WTC11 (cell line): ENCODE measurements at regions not wholly inside any gene's neighbourhood (a gene's known extent, or its start where the extent isn't known, plus 50 kb on each side); places are given as distances from the start of the nearest gene placed in this dataset.

Experiments used
- ATAC-seq: fragments of 200-7000 bp; cut with Tn5 transposase; 2 replicates; pipeline ENCODE4 v1.10.0; 2021; ENCODE audit warnings: mild to moderate bottlenecking, moderate library complexity
- CTCF ChIA-PET: fragments of 300-600 bp; sonication (Branson Sonifier 250); formaldehyde crosslinking; loops from one replicate; lab custom pipeline; 2021; ENCODE audit warnings: antibody characterized with exemption; lab: Charles Lee
- POLR2A ChIA-PET: fragments of 350-600 bp; sonication (Branson Sonifier 250); formaldehyde crosslinking; loops from one replicate; lab custom pipeline; 2021; ENCODE audit warnings: antibody characterized with exemption; lab: Charles Lee
- DNase-seq: peaks from one replicate; pipeline ENCODE4 v3.0.0; 2021; ENCODE audit warnings: low spot score
- H3K27ac Mint-ChIP-seq: 2 replicates; pipeline ENCODE4 v1.8.0; 2021; ENCODE audit warnings: mixed read lengths
- H3K27me3 Mint-ChIP-seq: 2 replicates; pipeline ENCODE4 v1.8.0; 2021; ENCODE audit warnings: low read depth, mild to moderate bottlenecking, moderate library complexity, mixed read lengths
- H3K36me3 Mint-ChIP-seq: 2 replicates; pipeline ENCODE4 v1.8.0; 2021; ENCODE audit warnings: mixed read lengths
- H3K4me1 Mint-ChIP-seq: 2 replicates; pipeline ENCODE4 v1.8.0; 2022; ENCODE audit warnings: mixed read lengths
- H3K4me3 Mint-ChIP-seq: 2 replicates; pipeline ENCODE4 v1.8.0; 2021; ENCODE audit warnings: mild to moderate bottlenecking, moderate library complexity, mixed read lengths
- H3K9me3 Mint-ChIP-seq: 2 replicates; pipeline ENCODE4 v1.8.0; 2021; ENCODE audit warnings: mixed read lengths
- CREM ChIP-seq: sonication (generic); formaldehyde crosslinking; IDR thresholded peaks from 2 replicates; pipeline ENCODE4 v1.8.1; 2022; ENCODE audit warnings: mild to moderate bottlenecking, missing genetic modification reagents, moderate library complexity
- ELF4 ChIP-seq: sonication (generic); formaldehyde crosslinking; IDR thresholded peaks from 2 replicates; pipeline ENCODE4 v1.8.1; 2022; ENCODE audit warnings: low read depth, mild to moderate bottlenecking, moderate library complexity, missing genetic modification reagents
- ESRRA ChIP-seq: sonication (generic); formaldehyde crosslinking; IDR thresholded peaks from 2 replicates; pipeline ENCODE4 v1.8.1; 2022; ENCODE audit warnings: mild to moderate bottlenecking, missing genetic modification reagents, borderline replicate concordance
- HMGA2 ChIP-seq: fragments of 250-450 bp; sonication (Bioruptor Pico); IDR thresholded peaks from 2 replicates; pipeline ENCODE4 v1.4.0; 2021; ENCODE audit warnings: mild to moderate bottlenecking, moderate library complexity
- JAZF1 ChIP-seq: fragments of 250-450 bp; sonication (Bioruptor Pico); IDR thresholded peaks from 2 replicates; pipeline ENCODE4 v1.9.0; 2021; ENCODE audit warnings: moderate library complexity, mild to moderate bottlenecking, inconsistent platforms
- JUN ChIP-seq: sonication (generic); formaldehyde crosslinking; IDR thresholded peaks from 2 replicates; pipeline ENCODE4 v1.8.0; 2023; ENCODE audit warnings: mild to moderate bottlenecking, missing genetic modification reagents
- TEAD4 ChIP-seq: sonication (generic); formaldehyde crosslinking; IDR thresholded peaks from 2 replicates; pipeline ENCODE4 v1.8.0; 2022; ENCODE audit warnings: mild to moderate bottlenecking, missing genetic modification reagents
- TP53 ChIP-seq: sonication (generic); formaldehyde crosslinking; IDR thresholded peaks from 2 replicates; pipeline ENCODE4 v1.8.1; 2023; ENCODE audit warnings: mild to moderate bottlenecking, missing genetic modification reagents
- ZNF416 ChIP-seq: fragments of 250-450 bp; sonication (Bioruptor Pico); IDR thresholded peaks from 2 replicates; pipeline ENCODE4 v1.9.0; 2021; ENCODE audit warnings: mild to moderate bottlenecking, inconsistent platforms
- TF ChIP-seq, protein P1 (sequence below): fragments of 250-450 bp; sonication (Bioruptor Pico); IDR thresholded peaks from 2 replicates; pipeline ENCODE4 v1.8.0; 2021; ENCODE audit warnings: mild to moderate bottlenecking
- TF ChIP-seq, protein P2 (sequence below): sonication (generic); formaldehyde crosslinking; IDR thresholded peaks from 2 replicates; pipeline ENCODE4 v1.8.0; 2023; ENCODE audit warnings: mild to moderate bottlenecking, missing genetic modification reagents
- TF ChIP-seq, protein P3 (sequence below): sonication (generic); formaldehyde crosslinking; IDR thresholded peaks from 2 replicates; pipeline ENCODE4 v1.8.1; 2023; ENCODE audit warnings: mild to moderate bottlenecking, moderate library complexity, missing genetic modification reagents
- TF ChIP-seq, protein P4 (sequence below): sonication (generic); formaldehyde crosslinking; IDR thresholded peaks from 2 replicates; pipeline ENCODE4 v1.8.1; 2022; ENCODE audit warnings: low read depth, mild to moderate bottlenecking, moderate library complexity, missing genetic modification reagents, borderline replicate concordance
- TF ChIP-seq, protein P5 (sequence below): fragments of 250-450 bp; sonication (Bioruptor Pico); IDR thresholded peaks from 2 replicates; pipeline ENCODE4 v1.9.0; 2021; ENCODE audit warnings: moderate library complexity, mild to moderate bottlenecking, inconsistent platforms, borderline replicate concordance

DNA sequence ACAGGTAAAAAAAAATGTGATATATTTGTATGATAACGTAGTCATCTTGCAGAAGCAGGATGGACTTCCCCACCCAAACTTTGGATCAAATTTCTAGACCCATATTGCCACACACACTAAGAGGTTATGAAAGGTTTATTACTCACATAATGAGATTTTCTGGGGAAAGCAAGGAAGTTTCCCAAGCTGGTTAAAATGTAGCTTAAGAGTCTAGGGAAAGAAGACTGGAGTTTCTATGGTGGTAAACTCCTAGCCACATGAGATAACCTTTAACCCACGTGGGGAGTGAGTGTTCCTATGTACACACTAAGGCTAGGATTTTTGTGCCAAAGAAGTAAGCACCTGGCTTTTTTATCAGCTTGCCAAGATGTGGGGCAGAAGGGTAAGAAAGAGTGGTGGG, 335.7 kb upstream of the UBE2E3 start (continued):
- TF ChIP-seq, protein P1, sequence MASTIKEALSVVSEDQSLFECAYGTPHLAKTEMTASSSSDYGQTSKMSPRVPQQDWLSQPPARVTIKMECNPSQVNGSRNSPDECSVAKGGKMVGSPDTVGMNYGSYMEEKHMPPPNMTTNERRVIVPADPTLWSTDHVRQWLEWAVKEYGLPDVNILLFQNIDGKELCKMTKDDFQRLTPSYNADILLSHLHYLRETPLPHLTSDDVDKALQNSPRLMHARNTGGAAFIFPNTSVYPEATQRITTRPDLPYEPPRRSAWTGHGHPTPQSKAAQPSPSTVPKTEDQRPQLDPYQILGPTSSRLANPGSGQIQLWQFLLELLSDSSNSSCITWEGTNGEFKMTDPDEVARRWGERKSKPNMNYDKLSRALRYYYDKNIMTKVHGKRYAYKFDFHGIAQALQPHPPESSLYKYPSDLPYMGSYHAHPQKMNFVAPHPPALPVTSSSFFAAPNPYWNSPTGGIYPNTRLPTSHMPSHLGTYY (CRISPR knock-in tag): no peak
- TF ChIP-seq, all 79 proteins: peak for 0

DNA sequence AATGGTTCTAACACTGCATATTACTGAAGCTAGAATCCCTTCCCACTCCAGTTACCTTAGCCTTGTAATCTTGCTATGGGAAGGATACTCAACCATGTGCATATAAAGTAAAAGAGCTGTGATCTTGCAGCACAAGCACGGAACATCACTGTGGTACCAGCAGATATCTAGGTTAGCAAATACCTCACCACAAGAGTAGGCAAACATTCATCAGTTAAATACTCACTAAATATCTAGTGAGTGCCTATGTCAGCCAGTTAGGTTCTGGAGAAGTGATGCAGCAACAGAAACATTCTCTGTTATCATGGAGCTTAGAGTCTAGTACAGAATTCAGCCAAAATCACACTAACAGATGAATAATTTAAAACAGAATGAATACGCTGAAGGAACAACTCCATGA, 349.6 kb upstream of the UBE2E3 start:
- H3K4me3 Mint-ChIP-seq: no peak overlapping the region
- H3K9me3 Mint-ChIP-seq: peaks cover 4% of the 10 kb centered on the region; the same call in 1 of the 2 replicates
- no peak for DNase-seq
- ATAC-seq: no peak
- ChIA-PET POLR2A (no interaction called here), CTCF (no interaction called here)
- no peaks in the 10 kb centered on the region for H3K27me3 Mint-ChIP-seq
- peaks cover 17% of the 10 kb centered on the region for H3K4me1 Mint-ChIP-seq
- H3K27ac Mint-ChIP-seq: no peak overlapping the region
- no peak for TF ChIP-seq CREM (CRISPR knock-in tag)
- no peak for TF ChIP-seq TP53 (CRISPR knock-in tag)
- TF ChIP-seq, protein P2, sequence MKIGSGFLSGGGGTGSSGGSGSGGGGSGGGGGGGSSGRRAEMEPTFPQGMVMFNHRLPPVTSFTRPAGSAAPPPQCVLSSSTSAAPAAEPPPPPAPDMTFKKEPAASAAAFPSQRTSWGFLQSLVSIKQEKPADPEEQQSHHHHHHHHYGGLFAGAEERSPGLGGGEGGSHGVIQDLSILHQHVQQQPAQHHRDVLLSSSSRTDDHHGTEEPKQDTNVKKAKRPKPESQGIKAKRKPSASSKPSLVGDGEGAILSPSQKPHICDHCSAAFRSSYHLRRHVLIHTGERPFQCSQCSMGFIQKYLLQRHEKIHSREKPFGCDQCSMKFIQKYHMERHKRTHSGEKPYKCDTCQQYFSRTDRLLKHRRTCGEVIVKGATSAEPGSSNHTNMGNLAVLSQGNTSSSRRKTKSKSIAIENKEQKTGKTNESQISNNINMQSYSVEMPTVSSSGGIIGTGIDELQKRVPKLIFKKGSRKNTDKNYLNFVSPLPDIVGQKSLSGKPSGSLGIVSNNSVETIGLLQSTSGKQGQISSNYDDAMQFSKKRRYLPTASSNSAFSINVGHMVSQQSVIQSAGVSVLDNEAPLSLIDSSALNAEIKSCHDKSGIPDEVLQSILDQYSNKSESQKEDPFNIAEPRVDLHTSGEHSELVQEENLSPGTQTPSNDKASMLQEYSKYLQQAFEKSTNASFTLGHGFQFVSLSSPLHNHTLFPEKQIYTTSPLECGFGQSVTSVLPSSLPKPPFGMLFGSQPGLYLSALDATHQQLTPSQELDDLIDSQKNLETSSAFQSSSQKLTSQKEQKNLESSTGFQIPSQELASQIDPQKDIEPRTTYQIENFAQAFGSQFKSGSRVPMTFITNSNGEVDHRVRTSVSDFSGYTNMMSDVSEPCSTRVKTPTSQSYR (CRISPR knock-in tag): no peak
- TF ChIP-seq ESRRA (CRISPR knock-in tag): no peak
- TF ChIP-seq, protein P3, sequence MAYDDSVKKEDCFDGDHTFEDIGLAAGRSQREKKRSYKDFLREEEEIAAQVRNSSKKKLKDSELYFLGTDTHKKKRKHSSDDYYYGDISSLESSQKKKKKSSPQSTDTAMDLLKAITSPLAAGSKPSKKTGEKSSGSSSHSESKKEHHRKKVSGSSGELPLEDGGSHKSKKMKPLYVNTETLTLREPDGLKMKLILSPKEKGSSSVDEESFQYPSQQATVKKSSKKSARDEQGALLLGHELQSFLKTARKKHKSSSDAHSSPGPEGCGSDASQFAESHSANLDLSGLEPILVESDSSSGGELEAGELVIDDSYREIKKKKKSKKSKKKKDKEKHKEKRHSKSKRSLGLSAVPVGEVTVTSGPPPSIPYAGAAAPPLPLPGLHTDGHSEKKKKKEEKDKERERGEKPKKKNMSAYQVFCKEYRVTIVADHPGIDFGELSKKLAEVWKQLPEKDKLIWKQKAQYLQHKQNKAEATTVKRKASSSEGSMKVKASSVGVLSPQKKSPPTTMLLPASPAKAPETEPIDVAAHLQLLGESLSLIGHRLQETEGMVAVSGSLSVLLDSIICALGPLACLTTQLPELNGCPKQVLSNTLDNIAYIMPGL (CRISPR knock-in tag): no peak
- TF ChIP-seq TEAD4 (CRISPR knock-in tag): no peak
- TF ChIP-seq, protein P4, sequence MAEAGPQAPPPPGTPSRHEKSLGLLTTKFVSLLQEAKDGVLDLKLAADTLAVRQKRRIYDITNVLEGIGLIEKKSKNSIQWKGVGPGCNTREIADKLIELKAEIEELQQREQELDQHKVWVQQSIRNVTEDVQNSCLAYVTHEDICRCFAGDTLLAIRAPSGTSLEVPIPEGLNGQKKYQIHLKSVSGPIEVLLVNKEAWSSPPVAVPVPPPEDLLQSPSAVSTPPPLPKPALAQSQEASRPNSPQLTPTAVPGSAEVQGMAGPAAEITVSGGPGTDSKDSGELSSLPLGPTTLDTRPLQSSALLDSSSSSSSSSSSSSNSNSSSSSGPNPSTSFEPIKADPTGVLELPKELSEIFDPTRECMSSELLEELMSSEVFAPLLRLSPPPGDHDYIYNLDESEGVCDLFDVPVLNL (CRISPR knock-in tag): no peak
- TF ChIP-seq ELF4 (CRISPR knock-in tag): no peak
- TF ChIP-seq JAZF1 (CRISPR knock-in tag): no peak
- TF ChIP-seq, protein P5, sequence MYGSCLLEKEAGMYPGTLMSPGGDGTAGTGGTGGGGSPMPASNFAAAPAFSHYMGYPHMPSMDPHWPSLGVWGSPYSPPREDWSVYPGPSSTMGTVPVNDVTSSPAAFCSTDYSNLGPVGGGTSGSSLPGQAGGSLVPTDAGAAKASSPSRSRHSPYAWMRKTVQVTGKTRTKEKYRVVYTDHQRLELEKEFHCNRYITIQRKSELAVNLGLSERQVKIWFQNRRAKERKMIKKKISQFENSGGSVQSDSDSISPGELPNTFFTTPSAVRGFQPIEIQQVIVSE (CRISPR knock-in tag): no peak
- TF ChIP-seq JUN (CRISPR knock-in tag): no peak
- no peak for TF ChIP-seq ZNF416 (CRISPR knock-in tag)
- no peaks in the 10 kb centered on the region for H3K36me3 Mint-ChIP-seq

DNA sequence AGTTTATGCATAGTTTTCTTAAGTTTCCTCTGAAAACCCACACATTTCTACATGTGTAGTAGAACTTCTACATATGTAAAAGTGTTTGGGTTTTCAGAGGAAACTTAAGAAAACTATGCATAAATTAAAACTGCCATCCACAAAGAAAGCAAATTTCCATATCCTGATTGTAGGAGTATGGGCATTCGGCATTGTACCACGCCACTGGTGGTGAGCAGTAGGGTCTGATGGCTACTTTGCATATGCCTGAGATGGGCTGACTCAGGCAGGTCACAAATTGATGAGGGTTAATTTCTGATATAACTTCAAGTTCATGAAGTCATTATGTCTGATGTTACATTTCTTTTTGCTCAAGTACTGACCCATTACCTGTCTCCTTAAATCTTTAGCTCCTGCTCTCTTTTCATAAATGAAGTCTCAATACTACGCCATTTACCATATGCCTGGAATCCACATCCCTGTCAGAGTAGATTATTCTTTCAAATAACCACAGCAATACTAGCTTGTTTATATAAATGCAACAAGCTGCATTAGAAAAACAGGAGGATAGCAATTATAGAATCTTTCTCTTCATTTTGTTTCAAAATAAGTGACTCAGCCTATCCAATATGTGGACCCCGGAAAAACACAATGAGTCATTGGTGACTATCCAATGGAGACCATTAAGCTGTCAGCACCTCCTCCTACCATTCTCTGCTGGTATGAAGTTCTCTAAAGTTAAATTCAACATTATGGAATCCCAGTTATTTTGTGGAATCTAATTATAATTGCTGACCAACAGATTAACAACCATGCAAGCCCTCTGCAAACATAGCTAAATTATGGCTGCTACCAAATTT, 355.2 kb upstream of the UBE2E3 start:
- peaks cover 3% of the 10 kb centered on the region for H3K36me3 Mint-ChIP-seq
- DNase-seq (no peak), ATAC-seq (peak; percentile 47)
- H3K9me3 Mint-ChIP-seq: peaks cover 17% of the 10 kb centered on the region
- H3K4me1 Mint-ChIP-seq: peaks cover 7% of the 10 kb centered on the region
- H3K27ac Mint-ChIP-seq: no peak overlapping the region
- no peak overlapping the region for H3K4me3 Mint-ChIP-seq
- no peak for TF ChIP-seq HMGA2
- ChIA-PET POLR2A (no interaction called here), CTCF (no interaction called here)
- H3K27me3 Mint-ChIP-seq: no peaks in the 10 kb centered on the region
